Right lobe of liver (tissue), 6 donors: ENCODE measurements at regions not wholly inside any gene's neighbourhood (a gene's known extent, or its start where the extent isn't known, plus 50 kb on each side); places are given as distances from the start of the nearest gene placed in this dataset.

Source experiments
- ATAC-seq, 4 donors: fragments of 200-7000 bp; cut with Tn5 transposase; one replicate each; pipeline ENCODE4 v1.9.1; 2020; ENCODE audit warnings: mild to moderate bottlenecking in 4 of 4, moderate library complexity in 4 of 4
- DNase-seq, 3 donors: peaks; one replicate each; pipeline ENCODE4 v3.0.0-alpha.2; 2020
- H3K27ac ChIP-seq, 3 donors: fragments of 200-600 bp; one replicate each; pipeline ENCODE4 v1.8.0; 2022
- H3K27me3 ChIP-seq, 2 donors: fragments of 200-600 bp; one replicate each; pipeline ENCODE4 v1.8.0; 2022
- H3K36me3 ChIP-seq, 4 donors: fragments of 200-600 bp; sonication (generic) in 1 of 4; one replicate each; pipeline versions ENCODE4 v1.5.1 to v1.8.0; 2017 to 2022; ENCODE audit warnings: control low read depth in 1 of 4
- H3K4me1 ChIP-seq, 4 donors: fragments of 200-600 bp; sonication (generic) in 1 of 4; one replicate each; pipeline versions ENCODE4 v1.5.1 to v1.8.0; 2017 to 2022; ENCODE audit warnings: control low read depth in 1 of 4
- H3K4me3 ChIP-seq, 3 donors: fragments of 200-600 bp; one replicate each; pipeline ENCODE4 v1.8.0; 2022
- H3K9me3 ChIP-seq, 4 donors: fragments of 200-600 bp; sonication (generic) in 1 of 4; one replicate each; pipeline versions ENCODE4 v1.5.1 to v1.8.0; 2017 to 2022; ENCODE audit warnings: control low read depth in 1 of 4
- POLR2A ChIP-seq: fragments of 450-650 bp; IDR thresholded peaks from one replicate; pipeline ENCODE4 v1.6.1; 2017; ENCODE audit warnings: antibody characterized with exemption, mild to moderate bottlenecking
- WGBS: methylation state at CpG from one replicate; pipeline ENCODE4 v1.1.6; 2018; ENCODE audit warnings: low coverage, low lambda C conversion rate; ENCODE audit not compliant: insufficient coverage; ENCODE audit errors: missing lambda C conversion rate; 5-methylcytosine and 5-hydroxymethylcytosine counted together
- intact Hi-C, 2 donors: fragments of 100-400 bp; cut with DNase I; formaldehyde crosslinking; loops; one replicate each; pipeline versions ENCODE4 v1.11.2 to v1.14.1; 2022
- TF ChIP-seq, protein P1 (sequence below), 4 donors: fragments of 200-600 bp in 3 of 4; fragments of 450-650 bp in 1 of 4; IDR thresholded peaks; one replicate each; pipeline versions ENCODE4 v1.5.1 to v1.8.0; 2016 to 2022; ENCODE audit warnings: antibody characterized with exemption in 4 of 4, mild to moderate bottlenecking in 2 of 4
- donor health status: DM: no; HTN: yes; CAD: no.
- donor health status: DM: no; HTN: no; CAD: no.
- donor health status: DM: no; HTN: no; CAD: no.
- donor health status: DM: no; HTN: yes; CAD: no.
- donor health status: DM: no; HTN: yes; CAD: no.

- 19% methylated on average over 6 of the region's 8 CpGs for WGBS
- Histone ChIP-seq H3K4me3 (no peak overlapping the region), H3K4me1 (peaks cover 2 to 27% (median 16%) of the 10 kb centered on the region in 4 donors), H3K27ac (peak overlapping the region; percentile 27 to 64 (median 52)), H3K9me3 (no peaks in the 10 kb centered on the region), H3K36me3 (peaks cover 0 to 25% (median 5%) of the 10 kb centered on the region in 4 donors), H3K27me3 (no peaks in the 10 kb centered on the region)
- intact Hi-C loops: no loop called here
- TF ChIP-seq, protein P1, sequence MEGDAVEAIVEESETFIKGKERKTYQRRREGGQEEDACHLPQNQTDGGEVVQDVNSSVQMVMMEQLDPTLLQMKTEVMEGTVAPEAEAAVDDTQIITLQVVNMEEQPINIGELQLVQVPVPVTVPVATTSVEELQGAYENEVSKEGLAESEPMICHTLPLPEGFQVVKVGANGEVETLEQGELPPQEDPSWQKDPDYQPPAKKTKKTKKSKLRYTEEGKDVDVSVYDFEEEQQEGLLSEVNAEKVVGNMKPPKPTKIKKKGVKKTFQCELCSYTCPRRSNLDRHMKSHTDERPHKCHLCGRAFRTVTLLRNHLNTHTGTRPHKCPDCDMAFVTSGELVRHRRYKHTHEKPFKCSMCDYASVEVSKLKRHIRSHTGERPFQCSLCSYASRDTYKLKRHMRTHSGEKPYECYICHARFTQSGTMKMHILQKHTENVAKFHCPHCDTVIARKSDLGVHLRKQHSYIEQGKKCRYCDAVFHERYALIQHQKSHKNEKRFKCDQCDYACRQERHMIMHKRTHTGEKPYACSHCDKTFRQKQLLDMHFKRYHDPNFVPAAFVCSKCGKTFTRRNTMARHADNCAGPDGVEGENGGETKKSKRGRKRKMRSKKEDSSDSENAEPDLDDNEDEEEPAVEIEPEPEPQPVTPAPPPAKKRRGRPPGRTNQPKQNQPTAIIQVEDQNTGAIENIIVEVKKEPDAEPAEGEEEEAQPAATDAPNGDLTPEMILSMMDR (IDR thresholded peaks at IDR 0.05): no peak
- no peak for TF ChIP-seq POLR2A
- DNase-seq (peak in 1 of 3 donors; percentile 45), ATAC-seq (peak; percentile 48 to 71 (median 64))
These were observed 64.2 kb downstream of the ARHGAP35 start for GRCh38 chr19:46924874-46925547.

DNA sequence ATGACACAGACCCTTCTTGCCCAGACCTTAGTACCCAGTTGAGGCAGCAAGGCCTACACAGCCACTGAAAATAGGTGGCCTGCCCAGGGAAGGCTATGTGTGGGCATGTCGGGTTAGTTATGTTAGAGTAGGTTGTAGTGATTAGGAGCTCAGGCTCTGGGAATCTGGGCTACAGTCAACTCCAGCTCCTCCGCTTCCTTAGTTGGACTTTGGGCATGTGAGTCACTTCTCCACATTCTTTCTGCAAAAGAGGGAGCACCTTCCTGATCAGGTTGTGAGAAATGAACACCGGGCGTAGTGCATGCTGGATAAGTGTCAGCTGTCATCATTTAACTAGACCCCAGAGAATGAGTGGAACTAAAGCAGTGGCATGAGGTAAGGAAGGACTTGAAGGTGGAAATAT lies 64.8 kb downstream of the ARHGAP35 start:
- DNase-seq (peak in 2 of 3 donors; percentile 31 to 39), ATAC-seq (peak; percentile 71 to 90 (median 76))
- H3K4me3 ChIP-seq: no peak overlapping the region
- H3K27me3 ChIP-seq: no peaks in the 10 kb centered on the region
- peaks cover 0 to 21% (median 2%) of the 10 kb centered on the region in 4 donors for H3K36me3 ChIP-seq
- H3K9me3 ChIP-seq: no peaks in the 10 kb centered on the region
- peaks cover 2 to 27% (median 16%) of the 10 kb centered on the region in 4 donors for H3K4me1 ChIP-seq
- WGBS: 43% methylated on average over 4 of the region's 4 CpGs
- TF ChIP-seq, protein P1 (IDR thresholded peaks at IDR 0.05): no peak
- peak; percentile 24 for TF ChIP-seq POLR2A
- intact Hi-C loops: no loop called here
- peak overlapping the region; percentile 27 to 64 (median 52) for H3K27ac ChIP-seq

- Histone ChIP-seq H3K27ac (no peak overlapping the region), H3K9me3 (no peaks in the 10 kb centered on the region), H3K4me3 (no peak overlapping the region), H3K4me1 (peaks cover 2 to 30% (median 18%) of the 10 kb centered on the region in 4 donors), H3K36me3 (peaks cover 0 to 13% (median 0%) of the 10 kb centered on the region in 4 donors), H3K27me3 (no peaks in the 10 kb centered on the region)
- DNase-seq: peak in 1 of 3 donors; percentile 10
- TF ChIP-seq, protein P1 (IDR thresholded peaks at IDR 0.05): no peak
- TF ChIP-seq POLR2A: no peak
- WGBS: 99% methylated on average over 7 of the region's 9 CpGs
- intact Hi-C loops: no loop called here
- ATAC-seq: no peak
These were observed 65.6 kb downstream of the ARHGAP35 start for GRCh38 chr19:46926170-46927071.

DNA sequence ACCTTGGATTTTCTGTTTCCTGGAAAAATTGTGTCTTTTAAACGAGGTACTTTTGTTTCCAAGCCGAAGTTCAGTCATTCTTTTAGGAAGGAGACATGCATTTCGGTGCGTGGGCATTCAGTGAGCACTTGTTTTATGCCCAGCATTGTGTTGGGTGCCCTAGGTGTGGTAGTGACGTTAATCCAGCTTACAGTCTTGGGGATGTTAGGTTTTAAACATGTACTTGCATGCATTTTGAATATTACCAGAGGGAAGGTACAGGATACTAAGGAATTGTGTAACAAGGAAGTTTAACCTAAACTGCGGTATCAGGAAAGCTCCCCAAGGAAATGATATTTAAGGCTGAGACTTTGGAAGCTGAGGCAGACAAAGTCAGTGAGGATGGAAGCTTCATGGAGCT lies 66.3 kb downstream of the ARHGAP35 start:
- no peaks in the 10 kb centered on the region for H3K9me3 ChIP-seq
- peaks cover 0 to 6% (median 0%) of the 10 kb centered on the region in 4 donors for H3K36me3 ChIP-seq
- intact Hi-C loops: no loop called here
- H3K27ac ChIP-seq: no peak overlapping the region
- H3K4me3 ChIP-seq: no peak overlapping the region
- DNase-seq: peak in 1 of 3 donors; percentile 17
- peaks cover 2 to 30% (median 18%) of the 10 kb centered on the region in 4 donors for H3K4me1 ChIP-seq
- WGBS: 70% methylated on average over 6 of the region's 6 CpGs
- TF ChIP-seq POLR2A: no peak
- TF ChIP-seq, protein P1 (IDR thresholded peaks at IDR 0.05): no peak
- H3K27me3 ChIP-seq: no peaks in the 10 kb centered on the region
- ATAC-seq: no peak
